Stimulated activated naive CD8-positive, alpha-beta T cell treated with anti-CD3 and anti-CD28 coated beads, Interleukin-15, Interleukin-2, amounts not matched to agents 100 U/mL and 50 U/mL, for 24 hours (primary cell): ENCODE measurements at regions not wholly inside any gene's neighbourhood (a gene's known extent, or its start where the extent isn't known, plus 50 kb on each side); places are given as distances from the start of the nearest gene placed in this dataset.
"Not testable (repeated sequence)": the region's sequence is repeated elsewhere in the genome, so short reads cannot be mapped to it uniquely, and the experiment has no call there.

ENCODE experiments used
- ATAC-seq: fragments of 150-1000 bp; cut with Tn5 transposase; one replicate; pipeline ENCODE4 v1.10.0; 2021
- DNase-seq: peaks from one replicate; pipeline ENCODE4 v3.0.0; 2021

DNA sequence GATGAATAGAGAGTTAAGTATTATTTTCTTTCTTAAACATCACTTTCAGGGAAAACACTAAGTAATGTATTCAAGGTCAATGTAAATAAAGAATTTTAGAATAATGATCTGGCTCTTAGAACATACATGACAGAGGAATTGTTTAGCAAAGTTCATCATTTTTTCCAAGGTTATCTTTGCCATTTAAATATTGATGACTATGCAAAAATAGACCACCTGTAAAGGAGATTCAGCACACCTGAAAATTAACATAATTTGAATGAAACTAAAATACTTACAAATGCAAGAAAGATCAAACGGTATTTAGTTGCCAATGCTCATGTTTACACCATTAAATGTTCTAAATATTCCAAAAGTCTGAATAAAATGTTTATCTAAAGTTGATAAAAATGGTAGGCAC, 782.6 kb upstream of the CHORDC1 start:
- ATAC-seq: no peak
- no peak for DNase-seq

DNA sequence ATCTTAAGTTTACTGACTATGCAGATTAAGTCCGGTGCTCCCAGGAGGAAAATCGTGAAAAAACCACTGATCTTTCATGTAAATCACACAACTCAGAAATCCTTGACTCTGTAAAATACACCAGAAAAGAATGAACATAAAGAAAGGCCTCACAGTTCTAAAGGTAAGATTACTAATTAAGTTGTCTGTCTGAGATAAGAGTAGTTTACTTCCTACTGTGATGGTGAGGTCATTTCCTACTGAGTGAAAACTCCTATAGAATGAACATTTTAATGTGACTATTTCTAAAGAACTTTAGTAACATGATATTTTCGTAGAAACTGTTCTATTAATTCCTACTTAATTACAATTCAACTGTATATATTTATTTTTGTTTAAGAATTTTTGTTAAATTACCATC, 774.4 kb upstream of the CHORDC1 start:
- no peak for ATAC-seq
- DNase-seq: no peak

DNA sequence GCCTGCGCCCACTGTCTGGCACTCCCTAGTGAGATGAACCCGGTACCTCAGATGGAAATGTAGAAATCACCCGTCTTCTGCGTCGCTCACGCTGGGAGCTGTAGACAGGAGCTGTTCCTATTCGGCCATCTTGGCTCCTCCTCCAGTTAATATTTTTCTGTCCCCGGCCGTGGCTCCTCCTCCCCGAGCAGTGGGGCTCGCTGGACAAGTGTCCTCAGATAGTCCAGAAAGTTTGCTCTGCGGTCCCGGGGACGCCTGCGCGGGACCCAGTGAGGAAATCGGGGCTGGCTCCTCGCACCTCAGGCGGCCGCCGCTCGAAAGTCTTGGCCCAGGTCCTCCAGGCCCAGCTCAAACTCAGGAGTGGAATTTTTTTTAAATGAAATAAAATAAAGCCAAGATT, 749.3 kb upstream of the CHORDC1 start:
- not testable (repeated sequence) for DNase-seq, ATAC-seq

DNA sequence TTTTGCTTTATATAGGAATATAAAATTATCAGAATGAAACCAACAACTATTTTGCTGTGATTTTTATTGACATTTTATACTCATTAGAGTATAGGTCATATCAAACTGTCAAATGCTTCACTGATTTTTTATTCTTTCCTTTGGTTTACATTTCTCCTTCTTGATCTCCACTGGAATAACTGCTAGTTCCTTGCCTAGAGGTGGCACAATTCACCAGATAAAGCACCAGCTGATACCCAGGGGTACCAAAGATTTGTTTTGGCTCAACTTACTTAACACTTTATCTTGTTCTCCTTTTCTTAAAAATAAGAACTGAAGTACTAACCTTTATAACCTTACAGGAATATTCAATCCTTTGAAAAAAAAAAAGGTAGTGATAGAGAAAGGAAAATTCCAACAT, 725.1 kb upstream of the CHORDC1 start:
- ATAC-seq (no peak), DNase-seq (no peak)

DNA sequence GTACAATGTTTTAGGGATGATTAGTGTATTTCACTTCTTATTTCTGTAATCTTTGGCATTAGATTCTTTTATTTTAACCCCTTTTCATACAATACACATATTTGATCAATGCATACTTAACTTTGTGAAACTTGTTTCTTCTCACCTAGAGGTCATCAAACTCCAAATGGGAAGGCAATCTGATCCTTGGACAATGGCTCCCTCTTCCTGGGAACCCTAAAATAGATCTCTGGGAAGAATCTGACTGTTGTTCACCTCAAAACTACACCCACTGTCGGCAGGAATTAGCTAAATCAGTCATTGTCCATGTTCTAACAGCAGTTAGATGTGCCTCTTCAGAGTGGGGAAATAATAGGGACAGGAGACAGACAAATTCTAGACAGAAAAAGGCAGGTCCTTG, 707.4 kb upstream of the CHORDC1 start:
- ATAC-seq (no peak), DNase-seq (no peak)

DNA sequence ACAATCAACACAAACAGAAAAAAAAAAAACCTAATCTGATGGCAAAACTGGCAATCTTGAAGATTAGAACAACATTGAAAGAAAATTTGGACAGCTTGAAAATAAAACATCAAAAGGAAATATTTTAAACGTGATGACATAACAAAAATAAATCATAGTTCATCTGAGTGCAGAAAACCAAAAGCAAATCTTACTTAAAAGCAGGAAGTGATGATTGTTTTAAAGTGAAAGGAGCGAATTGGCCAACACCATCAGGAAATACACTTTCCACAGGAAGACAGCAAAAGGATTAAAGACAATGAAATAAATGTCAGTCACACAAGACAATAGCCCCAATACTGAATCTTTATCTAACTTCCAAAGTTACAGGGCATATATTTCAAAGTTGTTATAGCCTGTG, 696.5 kb upstream of the CHORDC1 start:
- DNase-seq: no peak

DNA sequence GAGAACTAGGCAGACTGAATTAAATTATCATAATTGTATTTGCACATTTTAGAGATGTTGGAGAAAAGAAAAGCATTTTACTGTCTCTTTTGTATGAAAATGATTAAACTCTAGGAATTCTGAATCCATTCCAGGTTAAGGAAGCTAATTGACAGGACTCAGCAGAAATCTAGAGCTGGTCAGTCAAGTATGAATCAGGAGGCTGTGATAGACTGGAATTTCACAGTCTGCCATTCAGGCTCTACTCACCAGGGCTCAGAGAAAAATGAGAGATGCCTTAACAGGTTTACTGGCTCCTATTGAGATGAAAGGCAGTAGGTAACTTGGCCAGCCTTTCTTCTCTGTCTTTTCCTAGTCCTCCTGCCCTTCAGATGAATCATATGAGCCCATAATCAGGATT, 693.9 kb upstream of the CHORDC1 start:
- ATAC-seq: no peak
- DNase-seq: no peak

More for the DNA sequence above, 696.5 kb upstream of the CHORDC1 start:
- no peak for ATAC-seq

DNA sequence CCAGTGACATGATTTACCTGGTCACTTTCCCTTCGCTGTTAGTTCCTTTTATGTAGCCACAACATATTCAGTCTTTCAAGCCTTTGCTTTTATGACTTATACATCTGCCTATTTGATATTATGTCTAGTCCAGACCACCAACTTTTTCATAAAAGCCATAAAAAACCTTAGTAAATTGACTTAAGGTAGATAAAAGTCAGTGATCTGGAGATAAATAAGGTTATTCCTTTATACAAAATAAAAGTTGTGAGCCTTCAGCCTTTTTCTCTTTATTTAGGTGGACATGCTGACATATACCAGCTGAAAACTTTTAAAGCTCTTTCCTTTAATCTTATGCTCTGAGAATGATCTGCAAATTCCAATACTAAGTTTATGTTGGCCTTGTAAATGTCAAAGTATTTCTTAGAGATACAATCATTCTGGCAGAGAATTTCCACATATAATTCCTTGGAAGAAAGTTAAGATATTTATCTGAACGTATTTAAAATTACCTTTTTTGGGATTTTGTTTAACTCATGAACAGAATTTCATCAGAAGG, 690.4 kb upstream of the CHORDC1 start:
- ATAC-seq (no peak), DNase-seq (no peak)

DNA sequence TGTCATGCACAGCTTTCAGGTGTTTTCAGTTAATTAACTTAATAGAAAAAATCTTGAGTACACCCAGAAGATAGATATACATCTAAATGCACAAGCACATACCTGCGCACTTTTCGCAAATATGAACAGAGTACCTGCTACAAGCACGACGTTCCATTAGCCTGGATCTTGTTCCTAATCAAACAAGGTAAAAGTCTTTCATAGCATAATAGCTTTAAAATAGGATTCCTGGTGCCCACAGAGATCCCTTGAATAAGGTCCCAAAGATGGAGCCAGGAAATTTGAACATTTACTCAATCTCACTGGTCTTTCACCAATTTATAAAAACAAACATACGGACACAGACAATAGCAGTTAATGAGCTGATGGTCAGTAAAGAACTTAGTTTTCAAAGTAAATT, 689.8 kb upstream of the CHORDC1 start:
- no peak for DNase-seq
- ATAC-seq: no peak

DNA sequence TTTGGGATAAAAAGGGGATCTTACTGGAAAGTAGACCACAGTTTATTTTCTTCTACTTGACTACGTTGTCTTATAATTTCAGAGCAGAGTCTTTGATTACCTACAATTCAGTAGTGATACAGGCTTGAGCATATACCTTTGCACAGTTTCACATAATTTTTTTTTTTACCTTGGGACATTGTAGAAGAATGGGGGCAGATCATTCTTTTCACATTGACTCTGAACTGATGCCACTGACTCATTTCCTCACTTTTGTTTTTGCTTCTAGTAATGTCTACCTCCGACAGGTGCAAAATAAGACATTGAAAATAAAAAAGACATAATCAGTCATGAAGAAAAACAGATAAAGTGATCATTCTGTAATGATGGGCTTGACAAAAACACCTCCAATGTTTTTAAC, 688.3 kb upstream of the CHORDC1 start:
- ATAC-seq: no peak
- DNase-seq: no peak

DNA sequence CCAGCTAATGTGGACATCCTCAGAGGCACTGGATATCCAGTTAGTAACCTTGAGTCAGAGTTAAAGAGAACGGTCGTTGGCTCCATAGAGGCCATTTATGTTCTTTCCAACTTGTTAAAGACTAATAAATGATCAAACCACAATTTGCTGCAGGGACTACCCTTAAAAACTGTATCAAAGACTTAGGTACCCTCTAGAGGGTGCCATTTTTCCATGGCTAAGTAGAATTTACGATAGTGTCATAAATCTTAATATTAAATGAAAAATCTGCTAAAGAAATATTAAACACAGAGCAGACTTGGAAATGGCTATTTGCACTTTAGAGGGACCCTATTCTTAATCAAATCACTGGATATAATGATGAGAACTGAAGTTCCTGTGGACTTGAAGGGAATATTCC, 685.2 kb upstream of the CHORDC1 start:
- DNase-seq (no peak), ATAC-seq (no peak)

DNA sequence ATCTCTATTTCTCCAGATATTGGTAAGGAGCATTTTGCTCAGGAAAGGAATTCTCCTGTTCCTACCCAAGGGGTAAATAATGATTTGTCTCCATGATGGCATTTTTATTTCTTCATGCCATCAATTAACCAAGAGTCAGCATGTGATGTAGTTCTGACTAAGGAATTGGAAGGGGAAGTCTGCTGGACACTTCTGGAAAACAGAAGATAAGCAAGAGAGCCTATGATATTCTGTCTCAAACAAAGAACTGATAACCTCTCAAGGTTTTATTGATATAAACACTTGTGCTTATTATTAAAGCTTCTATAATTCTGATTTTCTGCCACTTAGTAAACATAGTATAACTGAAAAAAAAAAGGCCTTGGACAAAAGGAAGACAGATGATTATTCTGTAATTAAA, 673.0 kb upstream of the CHORDC1 start:
- ATAC-seq (no peak), DNase-seq (no peak)

DNA sequence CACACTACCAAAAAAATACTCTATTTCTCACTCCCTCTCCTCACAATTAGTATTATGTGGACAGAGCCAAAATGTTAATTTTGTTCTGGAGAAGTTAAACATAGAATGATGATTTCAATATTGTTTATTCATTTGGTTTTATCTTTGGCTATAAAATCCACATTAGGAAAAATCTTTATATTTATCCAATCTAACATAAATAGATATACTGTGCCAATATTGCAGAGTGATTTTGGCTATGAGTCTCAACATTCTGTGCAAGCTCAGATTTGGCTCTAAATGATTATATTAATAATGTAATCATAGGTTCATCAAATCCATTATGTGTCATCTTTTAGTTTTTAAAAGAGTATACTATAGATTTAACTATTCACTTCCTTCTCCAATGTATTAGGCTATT, 667.5 kb upstream of the CHORDC1 start:
- ATAC-seq: no peak
- no peak for DNase-seq

DNA sequence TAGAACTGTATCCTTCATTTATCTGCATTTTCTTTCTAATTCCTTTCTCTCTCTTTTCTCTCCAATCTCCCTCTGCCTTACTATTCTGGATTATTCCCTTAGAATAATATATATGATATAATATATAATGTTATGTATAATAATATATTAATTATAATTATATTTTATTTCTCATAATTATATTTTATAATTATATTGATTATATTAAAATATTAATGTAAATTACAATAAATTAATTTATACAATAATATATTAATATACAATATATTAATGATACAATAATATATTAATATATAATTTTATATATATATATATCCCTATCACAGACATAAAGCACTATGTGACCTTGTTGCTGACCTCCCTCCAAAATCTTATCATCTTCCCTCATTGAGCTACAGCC, 661.3 kb upstream of the CHORDC1 start:
- ATAC-seq: no peak
- DNase-seq: no peak

DNA sequence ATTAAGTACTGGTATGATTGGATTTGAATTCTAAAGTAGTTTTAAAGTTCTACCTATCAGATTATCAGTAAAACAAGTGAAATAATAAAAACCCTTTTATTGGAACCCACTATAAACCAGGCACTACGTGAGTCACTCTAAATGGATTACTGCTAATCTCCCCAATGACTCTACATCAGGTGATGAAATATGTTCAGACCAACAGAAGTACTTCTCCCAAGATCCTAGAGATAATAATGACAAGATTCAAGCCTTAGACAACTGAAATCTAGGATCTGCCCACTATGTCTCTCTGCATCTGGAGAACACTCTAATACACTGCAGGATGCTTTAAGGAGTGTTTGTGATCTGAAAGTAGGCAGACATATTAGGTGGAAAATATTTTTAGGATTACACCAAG, 652.1 kb upstream of the CHORDC1 start:
- DNase-seq: no peak

DNA sequence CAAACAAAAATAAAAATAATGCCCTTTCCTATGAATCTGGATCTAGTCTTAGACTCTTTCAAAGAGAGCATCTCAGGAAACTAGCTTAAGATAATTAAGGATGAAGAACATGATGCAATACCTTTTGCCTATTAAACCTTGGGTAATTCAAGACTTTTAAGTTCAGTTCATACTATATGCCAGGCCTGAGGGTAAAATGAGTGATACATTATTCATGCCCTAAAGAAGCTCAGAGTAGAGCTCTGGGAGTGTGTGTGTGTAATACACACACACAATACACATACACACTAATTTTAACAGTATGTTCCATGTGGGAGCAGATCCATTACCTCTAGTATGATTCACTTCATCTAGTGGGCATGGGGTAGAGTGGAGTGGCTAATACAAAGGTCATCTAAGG, 651.4 kb upstream of the CHORDC1 start:
- DNase-seq: no peak
- ATAC-seq: no peak

More for the DNA sequence above, 652.1 kb upstream of the CHORDC1 start:
- no peak for ATAC-seq

DNA sequence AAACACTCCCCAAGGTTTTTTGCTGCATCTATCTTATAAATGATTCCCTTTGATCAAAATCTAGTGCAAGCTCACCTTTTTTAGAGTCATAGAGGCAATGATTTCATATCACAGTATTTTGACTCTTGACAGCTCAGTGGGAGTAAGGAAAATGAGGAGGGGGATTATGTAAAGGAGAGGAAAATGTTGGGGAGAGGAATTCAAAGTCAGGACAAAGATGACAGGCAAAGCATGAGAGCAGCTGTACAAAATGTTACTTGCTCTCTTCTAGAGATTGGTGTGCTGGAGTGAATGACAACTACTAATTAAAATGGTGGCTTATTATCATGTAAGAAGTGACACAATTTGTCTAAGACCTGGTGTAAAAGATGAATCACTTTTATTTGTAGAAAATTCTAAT, 644.6 kb upstream of the CHORDC1 start:
- DNase-seq (no peak), ATAC-seq (no peak)

DNA sequence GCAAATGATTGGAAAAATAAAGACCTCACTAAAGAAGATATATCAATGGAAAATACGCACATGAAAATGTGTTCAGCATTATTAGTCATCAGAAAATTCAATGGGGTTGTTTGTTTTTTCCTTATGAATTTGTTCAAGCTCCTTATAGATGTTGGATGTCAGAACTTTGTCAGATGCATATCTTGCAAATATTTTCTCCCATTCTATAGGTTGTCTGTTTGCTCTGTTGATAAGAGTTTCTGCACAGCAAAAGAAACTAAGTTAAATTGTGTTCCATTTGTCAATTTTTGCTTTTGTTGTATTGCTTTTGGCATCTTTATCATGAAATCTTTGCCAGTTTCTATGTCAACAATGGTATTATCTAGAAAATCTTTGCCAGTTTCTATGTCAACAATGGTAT, 633.9 kb upstream of the CHORDC1 start:
- ATAC-seq: no peak
- no peak for DNase-seq

DNA sequence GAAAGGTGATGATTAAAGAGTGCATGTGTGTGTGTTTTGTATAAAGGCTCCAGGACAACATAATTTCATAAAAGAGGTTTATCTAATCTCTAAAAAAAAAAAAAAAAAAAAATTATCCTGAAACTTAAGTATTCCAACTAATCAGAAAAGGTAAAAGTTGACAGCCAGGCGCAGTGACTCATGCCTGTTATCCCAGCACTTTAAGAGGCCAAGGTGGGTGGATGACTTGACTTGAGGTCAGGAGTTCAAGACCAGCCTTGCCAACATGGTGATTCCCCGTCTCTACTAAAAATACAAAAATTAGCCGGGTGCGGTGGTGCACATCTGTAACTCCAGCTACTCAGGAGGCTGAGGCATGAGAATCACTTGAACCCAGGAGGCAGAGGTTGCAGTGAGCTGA, 632.7 kb upstream of the CHORDC1 start:
- ATAC-seq (no peak), DNase-seq (no peak)

DNA sequence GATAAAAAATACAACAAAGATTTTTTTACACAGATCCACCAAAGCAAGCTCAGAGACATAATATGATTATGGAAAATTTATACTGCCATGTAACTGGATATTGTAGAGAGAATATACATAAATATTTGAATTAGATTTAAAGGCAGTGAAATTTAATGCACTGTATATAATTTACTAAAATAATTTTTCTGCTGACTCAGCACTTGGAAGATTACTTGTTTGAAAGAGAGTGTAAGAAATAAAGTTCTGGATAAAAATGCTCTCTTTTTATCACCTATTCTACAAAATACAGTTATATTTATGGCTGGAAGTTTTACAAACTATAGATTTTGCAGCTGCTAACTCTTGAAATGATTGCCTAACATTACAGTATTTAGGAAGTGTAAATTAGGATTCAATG, 628.3 kb upstream of the CHORDC1 start:
- ATAC-seq: no peak
- DNase-seq: no peak

DNA sequence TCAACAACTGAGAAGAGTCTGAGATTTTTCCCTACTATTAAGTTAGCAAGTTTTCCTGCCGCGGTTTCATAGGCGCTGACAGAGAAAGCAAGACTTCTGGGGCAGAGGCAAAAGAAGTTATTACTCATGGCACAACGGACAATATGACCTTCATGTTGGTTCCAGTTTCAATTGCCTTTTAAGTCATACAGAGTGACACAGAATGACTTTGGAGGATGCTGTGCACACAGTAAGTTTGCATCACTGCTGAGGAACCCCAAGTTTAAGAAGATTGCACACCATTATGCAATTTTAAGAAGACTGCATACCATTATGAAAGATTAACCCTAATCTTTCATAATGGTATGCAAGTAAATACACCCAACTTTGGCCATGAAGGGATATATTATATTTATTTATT, 626.5 kb upstream of the CHORDC1 start:
- no peak for DNase-seq
- no peak for ATAC-seq

DNA sequence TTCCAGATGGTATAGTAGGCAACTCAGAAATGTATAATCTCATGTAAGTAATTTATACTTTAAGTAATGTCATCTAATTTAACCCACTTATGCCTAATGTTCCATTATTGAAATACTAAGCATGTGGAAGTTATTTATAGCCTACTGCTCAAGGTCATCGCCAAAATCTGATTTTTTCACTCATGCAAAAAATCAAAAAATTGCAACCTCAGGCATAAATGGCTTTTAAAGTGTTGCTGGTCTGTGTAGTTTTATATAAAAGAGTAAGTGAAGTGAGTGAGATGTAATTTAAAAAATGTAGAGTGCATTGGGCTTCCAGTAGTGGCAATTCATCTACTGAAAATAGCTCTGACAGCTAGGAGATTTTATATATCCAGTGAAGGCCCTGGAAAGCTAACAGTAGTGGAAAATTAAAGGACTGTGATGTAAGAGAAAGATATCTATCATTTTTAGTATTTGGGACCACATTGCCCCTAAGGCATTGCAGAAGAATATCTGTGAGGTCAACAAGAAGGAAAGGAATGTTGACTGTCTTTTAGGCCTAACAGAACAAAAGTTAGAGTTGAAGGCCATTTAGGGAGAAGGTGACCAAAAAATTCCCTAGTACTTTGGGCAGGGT, 624.5 kb upstream of the CHORDC1 start:
- DNase-seq (no peak), ATAC-seq (no peak)

DNA sequence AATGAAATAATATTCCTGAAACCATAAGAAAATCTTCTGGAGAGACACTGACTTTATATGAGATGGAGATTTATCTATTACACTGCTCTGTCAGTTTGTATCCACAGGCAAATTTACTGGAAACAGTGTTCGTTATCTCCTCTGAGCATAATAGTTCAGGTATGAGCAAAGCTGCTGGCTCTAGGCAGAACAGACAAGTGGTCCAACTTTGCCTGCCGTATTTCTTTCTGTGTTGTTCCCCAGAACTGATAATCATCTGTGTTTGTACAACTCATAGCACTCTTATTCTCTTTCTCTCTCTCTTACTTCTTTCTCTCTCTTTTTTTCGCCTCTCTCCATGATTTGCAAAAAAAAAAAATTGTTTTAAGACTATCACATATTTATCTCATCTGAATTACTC, 623.8 kb upstream of the CHORDC1 start:
- ATAC-seq (no peak), DNase-seq (no peak)

DNA sequence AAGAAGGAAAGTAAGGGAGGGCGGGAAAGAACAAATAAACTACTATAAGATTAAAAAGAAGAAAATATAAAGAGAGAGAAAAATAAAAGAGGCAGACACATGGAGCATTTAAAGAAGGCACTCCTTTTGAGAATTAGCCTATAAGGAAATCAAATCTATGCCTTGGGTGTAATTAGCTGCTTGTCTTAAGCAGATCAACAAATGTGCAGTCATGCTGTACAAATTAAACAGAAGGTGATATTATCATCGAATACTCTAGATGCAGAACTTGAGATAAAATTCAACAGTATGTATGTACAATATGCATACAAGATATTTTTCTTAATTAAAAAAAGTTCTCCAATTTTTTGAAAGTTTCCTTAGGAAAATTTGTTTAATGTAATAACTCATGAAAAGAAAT, 623.0 kb upstream of the CHORDC1 start:
- ATAC-seq: no peak
- DNase-seq: no peak

DNA sequence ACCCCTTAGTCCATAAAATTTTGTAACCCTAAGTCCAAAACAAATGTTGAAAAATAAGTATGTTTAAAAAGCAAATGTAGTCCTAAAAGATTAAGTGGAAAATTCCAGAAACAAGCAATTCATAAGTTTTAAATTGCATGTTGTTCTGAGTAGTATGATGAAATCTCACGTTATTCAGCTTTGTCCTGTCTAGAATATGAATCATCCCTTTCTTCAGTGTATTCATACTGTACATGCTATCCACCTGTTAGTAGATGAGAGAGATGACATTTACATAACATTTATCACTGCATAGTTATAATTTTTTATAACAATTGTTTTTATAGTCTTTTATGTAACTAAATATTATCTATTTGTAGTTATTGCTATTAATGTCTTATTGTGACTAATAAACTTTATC, 622.3 kb upstream of the CHORDC1 start:
- ATAC-seq (no peak), DNase-seq (no peak)
